GM12874 (cell line): ENCODE measurements at regions not wholly inside any gene's neighbourhood (a gene's known extent, or its start where the extent isn't known, plus 50 kb on each side); places are given as distances from the start of the nearest gene placed in this dataset.
A peak's percentile ranks its signal among the peaks of the same experiment; 100 is the strongest.

Experiments
- CTCF ChIP-seq: IDR thresholded peaks from 2 replicates; pipeline ENCODE4 v1.5.1; 2011; ENCODE audit warnings: low read depth, mild to moderate bottlenecking, control low read depth, low read length, moderate library complexity; ENCODE audit not compliant: insufficient read depth

- TF ChIP-seq CTCF = no peak
Observed at GRCh38 chr10:84842593-84842992, 514.2 kb downstream of the CCSER2 start.

- no peak for TF ChIP-seq CTCF
Observed at GRCh38 chr10:84844461-84844860, 516.1 kb downstream of the CCSER2 start.

GRCh38 chr10:84845628-84846261, 517.4 kb downstream of the CCSER2 start:
- TF ChIP-seq CTCF = peak; percentile 26; the same call in 1 of the 2 replicates

GRCh38 chr10:84846658-84847316, 518.4 kb downstream of the CCSER2 start:
- TF ChIP-seq CTCF = no peak

GRCh38 chr10:84848967-84849366, 520.6 kb downstream of the CCSER2 start:
- no peak for TF ChIP-seq CTCF

GRCh38 chr10:84850826-84851225, 522.4 kb downstream of the CCSER2 start:
- no peak for TF ChIP-seq CTCF

GRCh38 chr10:84854439-84854838, 526.0 kb downstream of the CCSER2 start:
- TF ChIP-seq CTCF = no peak
